WTC11 (cell line): ENCODE measurements at regions not wholly inside any gene's neighbourhood (a gene's known extent, or its start where the extent isn't known, plus 50 kb on each side); places are given as distances from the start of the nearest gene placed in this dataset.

Experiments used
- ATAC-seq: fragments of 200-7000 bp; cut with Tn5 transposase; 2 replicates; pipeline ENCODE4 v1.10.0; 2021; ENCODE audit warnings: mild to moderate bottlenecking, moderate library complexity
- CTCF ChIA-PET: fragments of 300-600 bp; sonication (Branson Sonifier 250); formaldehyde crosslinking; loops from one replicate; lab custom pipeline; 2021; ENCODE audit warnings: antibody characterized with exemption; lab: Charles Lee
- POLR2A ChIA-PET: fragments of 350-600 bp; sonication (Branson Sonifier 250); formaldehyde crosslinking; loops from one replicate; lab custom pipeline; 2021; ENCODE audit warnings: antibody characterized with exemption; lab: Charles Lee
- DNase-seq: peaks from one replicate; pipeline ENCODE4 v3.0.0; 2021; ENCODE audit warnings: low spot score
- H3K27ac Mint-ChIP-seq: 2 replicates; pipeline ENCODE4 v1.8.0; 2021; ENCODE audit warnings: mixed read lengths
- H3K27me3 Mint-ChIP-seq: 2 replicates; pipeline ENCODE4 v1.8.0; 2021; ENCODE audit warnings: low read depth, mild to moderate bottlenecking, moderate library complexity, mixed read lengths
- H3K36me3 Mint-ChIP-seq: 2 replicates; pipeline ENCODE4 v1.8.0; 2021; ENCODE audit warnings: mixed read lengths
- H3K4me1 Mint-ChIP-seq: 2 replicates; pipeline ENCODE4 v1.8.0; 2022; ENCODE audit warnings: mixed read lengths
- H3K4me3 Mint-ChIP-seq: 2 replicates; pipeline ENCODE4 v1.8.0; 2021; ENCODE audit warnings: mild to moderate bottlenecking, moderate library complexity, mixed read lengths
- H3K9me3 Mint-ChIP-seq: 2 replicates; pipeline ENCODE4 v1.8.0; 2021; ENCODE audit warnings: mixed read lengths
- ATF1 ChIP-seq: sonication (generic); formaldehyde crosslinking; IDR thresholded peaks from 2 replicates; pipeline ENCODE4 v1.8.1; 2023; ENCODE audit warnings: mild to moderate bottlenecking, moderate library complexity, missing genetic modification reagents
- CREM ChIP-seq: sonication (generic); formaldehyde crosslinking; IDR thresholded peaks from 2 replicates; pipeline ENCODE4 v1.8.1; 2022; ENCODE audit warnings: mild to moderate bottlenecking, missing genetic modification reagents, moderate library complexity
- CTCF ChIP-seq: fragments of 200-600 bp; IDR thresholded peaks from 2 replicates; pipeline ENCODE4 v1.8.0; 2022; ENCODE audit warnings: antibody characterized with exemption
- EMX1 ChIP-seq: fragments of 250-450 bp; sonication (Bioruptor Pico); IDR thresholded peaks from 2 replicates; pipeline ENCODE4 v1.8.0; 2021; ENCODE audit warnings: mild to moderate bottlenecking
- FOXJ3 ChIP-seq: sonication (generic); formaldehyde crosslinking; IDR thresholded peaks from 2 replicates; pipeline ENCODE4 v1.9.0; 2021; ENCODE audit warnings: missing genetic modification reagents, mild to moderate bottlenecking, borderline replicate concordance
- FOXK1 ChIP-seq: sonication (generic); formaldehyde crosslinking; IDR thresholded peaks from 2 replicates; pipeline ENCODE4 v1.8.0; 2022; ENCODE audit warnings: mild to moderate bottlenecking, moderate library complexity, missing genetic modification reagents
- FOXP1 ChIP-seq: sonication (generic); formaldehyde crosslinking; IDR thresholded peaks from 2 replicates; pipeline ENCODE4 v1.8.0; 2022; ENCODE audit warnings: missing genetic modification reagents, mild to moderate bottlenecking, moderate library complexity, borderline replicate concordance
- GABPB1 ChIP-seq: sonication (generic); formaldehyde crosslinking; IDR thresholded peaks from 2 replicates; pipeline ENCODE4 v1.8.1; 2023; ENCODE audit warnings: mild to moderate bottlenecking, missing genetic modification reagents
- GRHL2 ChIP-seq: fragments of 250-450 bp; sonication (Bioruptor Pico); IDR thresholded peaks from 2 replicates; pipeline ENCODE4 v1.8.0; 2022; ENCODE audit warnings: mild to moderate bottlenecking, moderate library complexity; ENCODE audit not compliant: insufficient replicate concordance, severe bottlenecking
- IRF1 ChIP-seq: sonication (generic); formaldehyde crosslinking; IDR thresholded peaks from 2 replicates; pipeline ENCODE4 v1.8.0; 2023; ENCODE audit warnings: missing genetic modification reagents
- KAT7 ChIP-seq: sonication (generic); formaldehyde crosslinking; IDR thresholded peaks from 2 replicates; pipeline ENCODE4 v1.8.1; 2023; ENCODE audit warnings: missing genetic modification reagents, mild to moderate bottlenecking, borderline replicate concordance
- MLX ChIP-seq: sonication (generic); formaldehyde crosslinking; IDR thresholded peaks from 2 replicates; pipeline ENCODE4 v1.8.1; 2023; ENCODE audit warnings: mild to moderate bottlenecking, missing genetic modification reagents, moderate library complexity
- SOX15 ChIP-seq: fragments of 250-450 bp; sonication (Bioruptor Pico); IDR thresholded peaks from 2 replicates; pipeline ENCODE4 v1.9.0; 2021; ENCODE audit warnings: mild to moderate bottlenecking
- TP53 ChIP-seq: sonication (generic); formaldehyde crosslinking; IDR thresholded peaks from 2 replicates; pipeline ENCODE4 v1.8.1; 2023; ENCODE audit warnings: mild to moderate bottlenecking, missing genetic modification reagents
- USF1 ChIP-seq: sonication (generic); formaldehyde crosslinking; IDR thresholded peaks from 2 replicates; pipeline ENCODE4 v1.8.0; 2022; ENCODE audit warnings: mild to moderate bottlenecking, missing genetic modification reagents
- USF2 ChIP-seq: sonication (generic); formaldehyde crosslinking; IDR thresholded peaks from 2 replicates; pipeline ENCODE4 v1.8.1; 2023; ENCODE audit warnings: mild to moderate bottlenecking, missing genetic modification reagents, moderate library complexity
- ZBTB43 ChIP-seq: sonication (generic); formaldehyde crosslinking; IDR thresholded peaks from 2 replicates; pipeline ENCODE4 v1.8.1; 2023; ENCODE audit warnings: mild to moderate bottlenecking, missing genetic modification reagents
- ZNF317 ChIP-seq: sonication (generic); formaldehyde crosslinking; IDR thresholded peaks from 2 replicates; pipeline ENCODE4 v1.8.1; 2023; ENCODE audit warnings: low read depth, mild to moderate bottlenecking, moderate library complexity, missing genetic modification reagents, borderline replicate concordance
- ZNF671 ChIP-seq: fragments of 250-450 bp; sonication (Bioruptor Pico); IDR thresholded peaks from 2 replicates; pipeline ENCODE4 v1.8.0; 2021; ENCODE audit warnings: mild to moderate bottlenecking

- Mint-ChIP-seq H3K4me3 (no peak overlapping the region), H3K36me3 (no peaks in the 10 kb centered on the region), H3K4me1 (peaks cover 16% of the 10 kb centered on the region), H3K27ac (no peak overlapping the region), H3K27me3 (no peaks in the 10 kb centered on the region), H3K9me3 (peaks cover 10% of the 10 kb centered on the region)
- POLR2A ChIA-PET, result no interaction called here
- ATAC-seq (no peak), DNase-seq (no peak)
- no peak for TF ChIP-seq ZNF317 (CRISPR knock-in tag)
- TF ChIP-seq GRHL2 (CRISPR knock-in tag), result no peak
- TF ChIP-seq CREM, result no peak
- no peak for TF ChIP-seq TP53 (CRISPR knock-in tag)
- no peak for TF ChIP-seq FOXP1 (CRISPR knock-in tag)
- TF ChIP-seq USF1 (CRISPR knock-in tag), result no peak
- TF ChIP-seq ZBTB43 (CRISPR knock-in tag), result no peak
- no peak for TF ChIP-seq ATF1 (CRISPR knock-in tag)
- TF ChIP-seq CTCF, result no peak
- TF ChIP-seq FOXJ3 (CRISPR knock-in tag), result no peak
- CTCF ChIA-PET, result no interaction called here
Measured at GRCh38 chr13:68254151-68254550, 1024.0 kb upstream of the PCDH9 start.

GRCh38 chr13:68234274-68234673, 1004.1 kb upstream of the PCDH9 start:
- TF ChIP-seq MLX (CRISPR knock-in tag) (no peak), ATF1 (CRISPR knock-in tag) (no peak), ZNF671 (CRISPR knock-in tag) (no peak)
- TF ChIP-seq, all 79 proteins: peak for 0
- DNase-seq (no peak), ATAC-seq (peak; percentile 86)
- ChIA-PET POLR2A (no interaction called here), CTCF (no interaction called here)
- Mint-ChIP-seq H3K9me3 (no peaks in the 10 kb centered on the region), H3K4me3 (no peak overlapping the region), H3K36me3 (no peaks in the 10 kb centered on the region), H3K4me1 (peaks cover 27% of the 10 kb centered on the region), H3K27ac (no peak overlapping the region), H3K27me3 (no peaks in the 10 kb centered on the region)

- TF ChIP-seq USF2 (CRISPR knock-in tag) (no peak), IRF1 (CRISPR knock-in tag) (no peak), KAT7 (no peak), SOX15 (no peak), ATF1 (CRISPR knock-in tag) (no peak), EMX1 (CRISPR knock-in tag) (no peak), FOXK1 (no peak), GABPB1 (CRISPR knock-in tag) (no peak)
- H3K4me1 Mint-ChIP-seq, result peaks cover 27% of the 10 kb centered on the region
- H3K36me3 Mint-ChIP-seq, result no peaks in the 10 kb centered on the region
- ATAC-seq (peak; percentile 53), DNase-seq (no peak)
- ChIA-PET CTCF (interaction anchor here (0.7 kb wide), 1 partner anchor 359 kb away, joined by 3 read pairs; no protein-coding TSS in a partner anchor), POLR2A (interaction anchor here (0.6 kb wide), 1 partner anchor 63 kb away, joined by 4 read pairs; no protein-coding TSS in a partner anchor)
- no peaks in the 10 kb centered on the region for H3K9me3 Mint-ChIP-seq
- no peaks in the 10 kb centered on the region for H3K27me3 Mint-ChIP-seq
- no peak overlapping the region for H3K4me3 Mint-ChIP-seq
- H3K27ac Mint-ChIP-seq, result no peak overlapping the region; the same call in 1 of the 2 replicates
Measured at GRCh38 chr13:68232351-68233130, 1002.4 kb upstream of the PCDH9 start.
